DMS53 treated with DMSO at 0.1 percent for 48 hours (cell line): ENCODE measurements at regions not wholly inside any gene's neighbourhood (a gene's known extent, or its start where the extent isn't known, plus 50 kb on each side); places are given as distances from the start of the nearest gene placed in this dataset.

Source experiments
- DNase-seq: peaks from one replicate; lab custom pipeline; 2025; ENCODE audit not compliant: unreplicated experiment; lab: John Stamatoyannopoulos, UW

- DNase-seq = no peak
Measured at GRCh38 chr5:24862117-24862516, 217.3 kb upstream of the CDH10 start.

GRCh38 chr5:24855485-24855884, 210.7 kb upstream of the CDH10 start:
- DNase-seq = no peak

GRCh38 chr5:24854850-24855249, 210.1 kb upstream of the CDH10 start:
- no peak for DNase-seq

GRCh38 chr5:24854350-24854749, 209.6 kb upstream of the CDH10 start:
- no peak for DNase-seq

- no peak for DNase-seq
Measured at GRCh38 chr5:24850926-24851486, 206.2 kb upstream of the CDH10 start.

- no peak for DNase-seq
Measured at GRCh38 chr5:24849210-24849609, 204.4 kb upstream of the CDH10 start.

GRCh38 chr5:24831989-24832388, 187.2 kb upstream of the CDH10 start:
- DNase-seq = no peak

GRCh38 chr5:24823625-24824024, 178.8 kb upstream of the CDH10 start:
- DNase-seq = peak; percentile 84

GRCh38 chr5:24819841-24820240, 175.1 kb upstream of the CDH10 start:
- no peak for DNase-seq

GRCh38 chr5:24817966-24818365, 173.2 kb upstream of the CDH10 start:
- no peak for DNase-seq

GRCh38 chr5:24816206-24816605, 171.4 kb upstream of the CDH10 start:
- no peak for DNase-seq

- DNase-seq = no peak
Measured at GRCh38 chr5:24805230-24805629, 160.5 kb upstream of the CDH10 start.

- no peak for DNase-seq
Measured at GRCh38 chr5:24804221-24804681, 159.5 kb upstream of the CDH10 start.

- no peak for DNase-seq
Measured at GRCh38 chr5:24791326-24791725, 146.5 kb upstream of the CDH10 start.

GRCh38 chr5:24789611-24790351, 145.0 kb upstream of the CDH10 start:
- no peak for DNase-seq

GRCh38 chr5:24788829-24789514, 144.2 kb upstream of the CDH10 start:
- no peak for DNase-seq

- no peak for DNase-seq
Measured at GRCh38 chr5:24786108-24786507, 141.3 kb upstream of the CDH10 start.

- no peak for DNase-seq
Measured at GRCh38 chr5:24783596-24783995, 138.8 kb upstream of the CDH10 start.

GRCh38 chr5:24777392-24777791, 132.6 kb upstream of the CDH10 start:
- DNase-seq = no peak

- no peak for DNase-seq
Measured at GRCh38 chr5:24773261-24773660, 128.5 kb upstream of the CDH10 start.

GRCh38 chr5:24767086-24767485, 122.3 kb upstream of the CDH10 start:
- DNase-seq = no peak

- no peak for DNase-seq
Measured at GRCh38 chr5:24765219-24765618, 120.4 kb upstream of the CDH10 start.
